Suprapubic skin (tissue), 4 donors: ENCODE measurements at regions not wholly inside any gene's neighbourhood (a gene's known extent, or its start where the extent isn't known, plus 50 kb on each side); places are given as distances from the start of the nearest gene placed in this dataset.
"Not testable (repeated sequence)": the region's sequence is repeated elsewhere in the genome, so short reads cannot be mapped to it uniquely, and the experiment has no call there.

Experiments
- DNase-seq, 2 donors: peaks; one replicate each; pipeline ENCODE4 v3.0.0-alpha.2; 2019; ENCODE audit warnings: low spot score in 2 of 2
- H3K27ac ChIP-seq: fragments of 200-600 bp; sonication (generic); one replicate; pipeline ENCODE4 v1.5.1; 2019
- H3K27me3 ChIP-seq: fragments of 200-600 bp; sonication (generic); one replicate; pipeline ENCODE4 v1.5.1; 2019
- H3K36me3 ChIP-seq: fragments of 200-600 bp; sonication (generic); one replicate; pipeline ENCODE4 v1.5.1; 2019
- H3K4me1 ChIP-seq: fragments of 200-600 bp; sonication (generic); one replicate; pipeline ENCODE4 v1.5.1; 2019
- H3K4me3 ChIP-seq: fragments of 200-600 bp; sonication (generic); one replicate; pipeline ENCODE4 v1.5.1; 2019; ENCODE audit warnings: mild to moderate bottlenecking
- H3K9me3 ChIP-seq: fragments of 200-600 bp; sonication (generic); one replicate; pipeline ENCODE4 v1.5.1; 2019
- CTCF ChIP-seq, 2 donors: fragments of 200-600 bp in 1 of 2; fragments of 450-650 bp in 1 of 2; sonication (generic) in 1 of 2; IDR thresholded peaks; one replicate each; pipeline ENCODE4 v1.5.1; 2016 to 2019; ENCODE audit warnings: antibody characterized with exemption in 2 of 2, mild to moderate bottlenecking in 1 of 2, moderate library complexity in 1 of 2
- EP300 ChIP-seq: sonication (generic); formaldehyde crosslinking; IDR thresholded peaks from one replicate; pipeline ENCODE4 v1.6.1; 2017; ENCODE audit warnings: antibody characterized with exemption
- POLR2A ChIP-seq, 2 donors: fragments of 450-650 bp; IDR thresholded peaks; one replicate each; pipeline ENCODE4 v1.6.1; 2017; ENCODE audit warnings: antibody characterized with exemption in 2 of 2, mild to moderate bottlenecking in 2 of 2, moderate library complexity in 2 of 2
- POLR2AphosphoS5 ChIP-seq, 3 donors: sonication (generic); formaldehyde crosslinking; IDR thresholded peaks; one replicate each; pipeline ENCODE4 v1.6.1; 2017; ENCODE audit warnings: antibody characterized with exemption in 3 of 3
- WGBS: methylation state at CpG from one replicate; pipeline ENCODE4 v1.1.5; 2018; 5-methylcytosine and 5-hydroxymethylcytosine counted together

GRCh38 chr10:108601851-108602250 lies 1321.5 kb downstream of the XPNPEP1 start:
- WGBS: 80% methylated on average over 2 of the region's 2 CpGs
- Histone ChIP-seq H3K36me3 (no peaks in the 10 kb centered on the region), H3K4me3 (no peak overlapping the region), H3K4me1 (no peaks in the 10 kb centered on the region), H3K9me3 (no peaks in the 10 kb centered on the region), H3K27me3 (no peaks in the 10 kb centered on the region), H3K27ac (no peak overlapping the region)
- TF ChIP-seq EP300: no peak
- no peak for TF ChIP-seq CTCF (IDR thresholded peaks at IDR 0.05)
- no peak for TF ChIP-seq POLR2A (IDR thresholded peaks at IDR 0.05)
- TF ChIP-seq POLR2AphosphoS5 (IDR thresholded peaks at IDR 0.05): no peak
- DNase-seq: no peak

- H3K4me1 ChIP-seq, H3K4me3 ChIP-seq, H3K27ac ChIP-seq, H3K27me3 ChIP-seq, H3K36me3 ChIP-seq, DNase-seq, H3K9me3 ChIP-seq: not testable (repeated sequence)
- WGBS: 53% methylated on average over 4 of the region's 4 CpGs
Observed at GRCh38 chr10:108600511-108600910, 1322.8 kb downstream of the XPNPEP1 start.

GRCh38 chr10:108599317-108599716 lies 1324.0 kb downstream of the XPNPEP1 start:
- H3K9me3 ChIP-seq, H3K27ac ChIP-seq, H3K36me3 ChIP-seq, H3K4me3 ChIP-seq, H3K4me1 ChIP-seq, DNase-seq, H3K27me3 ChIP-seq: not testable (repeated sequence)
- 63% methylated on average over 11 of the region's 11 CpGs for WGBS

- Histone ChIP-seq H3K4me3 (no peak overlapping the region), H3K27ac (no peak overlapping the region), H3K9me3 (no peaks in the 10 kb centered on the region), H3K27me3 (no peaks in the 10 kb centered on the region), H3K36me3 (no peaks in the 10 kb centered on the region), H3K4me1 (no peaks in the 10 kb centered on the region)
- TF ChIP-seq POLR2A (IDR thresholded peaks at IDR 0.05): no peak
- TF ChIP-seq POLR2AphosphoS5 (IDR thresholded peaks at IDR 0.05): no peak
- no peak for TF ChIP-seq EP300
- no peak for TF ChIP-seq CTCF (IDR thresholded peaks at IDR 0.05)
- no peak for DNase-seq
Observed at GRCh38 chr10:108598831-108599230, 1324.5 kb downstream of the XPNPEP1 start.

GRCh38 chr10:108598320-108598695 lies 1325.0 kb downstream of the XPNPEP1 start:
- Histone ChIP-seq H3K36me3 (no peaks in the 10 kb centered on the region), H3K9me3 (no peaks in the 10 kb centered on the region), H3K27ac (no peak overlapping the region), H3K4me3 (no peak overlapping the region), H3K27me3 (no peaks in the 10 kb centered on the region), H3K4me1 (no peaks in the 10 kb centered on the region)
- DNase-seq: no peak
- TF ChIP-seq CTCF (IDR thresholded peaks at IDR 0.05) (no peak), POLR2A (IDR thresholded peaks at IDR 0.05) (no peak), POLR2AphosphoS5 (IDR thresholded peaks at IDR 0.05) (no peak), EP300 (no peak)
- WGBS: 71% methylated on average over 1 of the region's 1 CpG

- 67% methylated on average over 2 of the region's 2 CpGs for WGBS
- H3K9me3 ChIP-seq: no peaks in the 10 kb centered on the region
- no peaks in the 10 kb centered on the region for H3K36me3 ChIP-seq
- no peak for TF ChIP-seq EP300
- TF ChIP-seq POLR2AphosphoS5 (IDR thresholded peaks at IDR 0.05): no peak
- TF ChIP-seq CTCF (IDR thresholded peaks at IDR 0.05): no peak
- no peak for TF ChIP-seq POLR2A (IDR thresholded peaks at IDR 0.05)
- no peaks in the 10 kb centered on the region for H3K4me1 ChIP-seq
- no peaks in the 10 kb centered on the region for H3K27me3 ChIP-seq
- H3K4me3 ChIP-seq: no peak overlapping the region
- H3K27ac ChIP-seq: no peak overlapping the region
- DNase-seq: no peak
Observed at GRCh38 chr10:108597657-108598319, 1325.5 kb downstream of the XPNPEP1 start.
